ENCODE measurements at regions not wholly inside any gene's neighbourhood (a gene's known extent, or its start where the extent isn't known, plus 50 kb on each side); places are given as distances from the start of the nearest gene placed in this dataset.

GRCh38 chr11:90798769-90799168, 575.9 kb upstream of the CHORDC1 start:
- no peak overlapping the region for H3K27ac Mint-ChIP-seq (ENCODE audit: unreplicated experiment)
- no peaks in the 10 kb centered on the region for H3K27me3 Mint-ChIP-seq (ENCODE audit: unreplicated experiment)
- no peaks in the 10 kb centered on the region for H3K9me3 Mint-ChIP-seq (ENCODE audit: unreplicated experiment)
- no peak overlapping the region for H3K4me3 Mint-ChIP-seq (ENCODE audit: unreplicated experiment)
- no peaks in the 10 kb centered on the region for H3K4me1 Mint-ChIP-seq (ENCODE audit: unreplicated experiment)
- no peak for DNase-seq (ENCODE audit: low spot score)
- no peaks in the 10 kb centered on the region for H3K36me3 Mint-ChIP-seq (ENCODE audit: low read depth, unreplicated experiment)
- no peak for TF ChIP-seq CTCF (IDR thresholded peaks at IDR 0.05; ENCODE audit: unreplicated experiment)

GRCh38 chr11:90795746-90796145, 572.9 kb upstream of the CHORDC1 start:
- H3K9me3 Mint-ChIP-seq (ENCODE audit: unreplicated experiment): no peaks in the 10 kb centered on the region
- no peaks in the 10 kb centered on the region for H3K27me3 Mint-ChIP-seq (ENCODE audit: unreplicated experiment)
- DNase-seq (ENCODE audit: low spot score): no peak
- no peak for TF ChIP-seq CTCF (IDR thresholded peaks at IDR 0.05; ENCODE audit: unreplicated experiment)
- no peak overlapping the region for H3K27ac Mint-ChIP-seq (ENCODE audit: unreplicated experiment)
- H3K4me1 Mint-ChIP-seq (ENCODE audit: unreplicated experiment): no peaks in the 10 kb centered on the region
- H3K36me3 Mint-ChIP-seq (ENCODE audit: low read depth, unreplicated experiment): no peaks in the 10 kb centered on the region
- H3K4me3 Mint-ChIP-seq (ENCODE audit: unreplicated experiment): no peak overlapping the region

- Mint-ChIP-seq H3K27ac (ENCODE audit: unreplicated experiment) (no peak overlapping the region), H3K4me1 (ENCODE audit: unreplicated experiment) (no peaks in the 10 kb centered on the region), H3K27me3 (ENCODE audit: unreplicated experiment) (no peaks in the 10 kb centered on the region), H3K9me3 (ENCODE audit: unreplicated experiment) (no peaks in the 10 kb centered on the region), H3K36me3 (ENCODE audit: low read depth, unreplicated experiment) (no peaks in the 10 kb centered on the region), H3K4me3 (ENCODE audit: unreplicated experiment) (no peak overlapping the region)
- DNase-seq (ENCODE audit: low spot score): no peak
- TF ChIP-seq CTCF (IDR thresholded peaks at IDR 0.05; ENCODE audit: unreplicated experiment): no peak
Measured at GRCh38 chr11:90788961-90789360, 566.1 kb upstream of the CHORDC1 start.

- TF ChIP-seq CTCF (IDR thresholded peaks at IDR 0.05; ENCODE audit: unreplicated experiment): no peak
- Mint-ChIP-seq H3K4me1 (ENCODE audit: unreplicated experiment) (no peaks in the 10 kb centered on the region), H3K27me3 (ENCODE audit: unreplicated experiment) (no peaks in the 10 kb centered on the region), H3K9me3 (ENCODE audit: unreplicated experiment) (no peaks in the 10 kb centered on the region), H3K36me3 (ENCODE audit: low read depth, unreplicated experiment) (no peaks in the 10 kb centered on the region), H3K27ac (ENCODE audit: unreplicated experiment) (no peak overlapping the region), H3K4me3 (ENCODE audit: unreplicated experiment) (no peak overlapping the region)
- no peak for DNase-seq (ENCODE audit: low spot score)
Measured at GRCh38 chr11:90784241-90784814, 561.5 kb upstream of the CHORDC1 start.

- H3K27me3 Mint-ChIP-seq (ENCODE audit: unreplicated experiment): no peaks in the 10 kb centered on the region
- H3K36me3 Mint-ChIP-seq (ENCODE audit: low read depth, unreplicated experiment): no peaks in the 10 kb centered on the region
- DNase-seq (ENCODE audit: low spot score): no peak
- no peaks in the 10 kb centered on the region for H3K9me3 Mint-ChIP-seq (ENCODE audit: unreplicated experiment)
- H3K4me1 Mint-ChIP-seq (ENCODE audit: unreplicated experiment): no peaks in the 10 kb centered on the region
- no peak overlapping the region for H3K4me3 Mint-ChIP-seq (ENCODE audit: unreplicated experiment)
- no peak for TF ChIP-seq CTCF (IDR thresholded peaks at IDR 0.05; ENCODE audit: unreplicated experiment)
- H3K27ac Mint-ChIP-seq (ENCODE audit: unreplicated experiment): no peak overlapping the region
Measured at GRCh38 chr11:90783111-90783510, 560.3 kb upstream of the CHORDC1 start.
